H1 (cell line): ENCODE measurements at regions not wholly inside any gene's neighbourhood (a gene's known extent, or its start where the extent isn't known, plus 50 kb on each side); places are given as distances from the start of the nearest gene placed in this dataset.

Source experiments
- CTCF ChIA-PET: fragments of 300-600 bp; sonication (Branson Sonifier 250); formaldehyde crosslinking; loops from one replicate; lab custom pipeline; 2021; ENCODE audit not compliant: partially characterized antibody; lab: Charles Lee
- POLR2A ChIA-PET: fragments of 300-600 bp; sonication (Branson Sonifier 250); formaldehyde crosslinking; loops from one replicate; lab custom pipeline; 2021; ENCODE audit warnings: inconsistent platforms; ENCODE audit not compliant: partially characterized antibody; lab: Charles Lee
- DNase-seq, 2 experiments: peaks; one replicate each; pipeline versions ENCODE4 v3.0.0 to v3.0.0-alpha.2; 2010 to 2022; ENCODE audit warnings: low spot score in 2 of 2, low read depth in 1 of 2, mixed read lengths in 1 of 2
- FAIRE-seq: peaks from 2 replicates; lab custom pipeline; 2011; peaks lifted over from hg19 to GRCh38; lab: Jason Lieb, UNC
- H2AFZ ChIP-seq: 2 replicates; pipeline ENCODE4 v1.8.1; 2012; ENCODE audit warnings: low read length, inconsistent platforms
- H2AK5ac ChIP-seq: 2 replicates; pipeline ENCODE4 v1.6.1; 2013; ENCODE audit warnings: low read depth, low read length
- H2BK120ac ChIP-seq: replicated peaks from 2 replicates; pipeline ENCODE3; 2013; ENCODE audit warnings: low read depth, low read length, inconsistent platforms
- H2BK12ac ChIP-seq: 2 replicates; pipeline ENCODE4 v1.6.1; 2013; ENCODE audit warnings: low read depth, low read length
- H2BK15ac ChIP-seq: 2 replicates; pipeline ENCODE4 v1.6.1; 2013; ENCODE audit warnings: low read length
- H2BK20ac ChIP-seq: 2 replicates; pipeline ENCODE4 v1.6.1; 2013; ENCODE audit warnings: low read length
- H2BK5ac ChIP-seq: 2 replicates; pipeline ENCODE4 v1.6.1; 2013; ENCODE audit warnings: low read depth, low read length
- H3K14ac ChIP-seq: 2 replicates; pipeline ENCODE4 v1.6.1; 2013; ENCODE audit warnings: inconsistent platforms; ENCODE audit not compliant: insufficient read length
- H3K18ac ChIP-seq: 2 replicates; pipeline ENCODE4 v1.6.1; 2013; ENCODE audit warnings: low read length; ENCODE audit errors: extremely low read depth
- H3K23ac ChIP-seq: 2 replicates; pipeline ENCODE4 v1.6.1; 2013; ENCODE audit warnings: inconsistent platforms; ENCODE audit not compliant: insufficient read length
- H3K23me2 ChIP-seq: 2 replicates; pipeline ENCODE4 v1.6.1; 2013; ENCODE audit warnings: low read depth, low read length
- H3K27ac ChIP-seq: 2 replicates; pipeline ENCODE4 v1.6.1; 2011; ENCODE audit warnings: low read depth, low read length, inconsistent platforms
- H3K27me3 ChIP-seq, 4 experiments: replicated peaks in 1 of 4; 1 replicate in 1 of 4; 2 replicates in 3 of 4; pipeline versions ENCODE4 v1.6.1 to v1.8.1; 2011 to 2013; ENCODE audit warnings: low read length in 3 of 4, mild to moderate bottlenecking in 3 of 4, inconsistent platforms in 2 of 4, mixed read lengths in 2 of 4, moderate library complexity in 1 of 4; ENCODE audit not compliant: control insufficient read depth in 3 of 4, insufficient read depth in 3 of 4; ENCODE audit errors: extremely low read depth in 1 of 4
- H3K36me3 ChIP-seq, 4 experiments: 2 replicates each; pipeline versions ENCODE4 v1.6.1 to v1.8.1; 2011 to 2013; ENCODE audit warnings: mild to moderate bottlenecking in 4 of 4, low read length in 3 of 4, moderate library complexity in 2 of 4, control low read depth in 1 of 4, inconsistent platforms in 1 of 4; ENCODE audit not compliant: insufficient read depth in 4 of 4, control insufficient read depth in 2 of 4
- H3K4ac ChIP-seq: replicated peaks from 2 replicates; pipeline ENCODE3; 2013; ENCODE audit warnings: low read length, low read depth, mixed read lengths, inconsistent platforms; ENCODE audit not compliant: insufficient read length
- H3K4me1 ChIP-seq, 4 experiments: replicated peaks in 1 of 4; 1 replicate in 1 of 4; 2 replicates in 3 of 4; pipeline versions ENCODE4 v1.6.1 to v1.8.1; 2011 to 2013; ENCODE audit warnings: low read length in 3 of 4, inconsistent platforms in 2 of 4, mixed read lengths in 1 of 4; ENCODE audit not compliant: insufficient read depth in 4 of 4, control insufficient read depth in 3 of 4
- H3K4me2 ChIP-seq, 2 experiments: 2 replicates each; pipeline versions ENCODE4 v1.6.1 to v1.8.1; 2011 to 2013; ENCODE audit warnings: low read depth in 2 of 2, low read length in 2 of 2, control low read depth in 1 of 2, inconsistent platforms in 1 of 2, mild to moderate bottlenecking in 1 of 2; ENCODE audit not compliant: insufficient read depth in 1 of 2
- H3K4me3 ChIP-seq, 4 experiments: fragments of 200-600, 300-600 bp in 1 of 4; sonication (generic), shearing (Covaris generic), sonication (Bioruptor Twin) in 1 of 4; 2 replicates each; pipeline versions ENCODE4 v1.5.1 to v1.8.1; 2011 to 2016; ENCODE audit warnings: low read length in 4 of 4, low read depth in 3 of 4, control low read depth in 2 of 4, inconsistent platforms in 2 of 4, mild to moderate bottlenecking in 2 of 4, mixed read lengths in 1 of 4, moderate library complexity in 1 of 4; ENCODE audit not compliant: insufficient read depth in 2 of 4; ENCODE audit errors: extremely low read depth in 1 of 4
- H3K56ac ChIP-seq: replicated peaks from 2 replicates; pipeline ENCODE3; 2013; ENCODE audit warnings: low read depth, mild to moderate bottlenecking, mixed read lengths, low read length, inconsistent platforms; ENCODE audit not compliant: insufficient read length
- H3K79me1 ChIP-seq: 2 replicates; pipeline ENCODE4 v1.6.1; 2013; ENCODE audit warnings: low read depth, low read length, control low read depth
- H3K79me2 ChIP-seq, 2 experiments: 2 replicates each; pipeline versions ENCODE4 v1.6.1 to v1.8.1; 2012 to 2013; ENCODE audit warnings: low read length in 2 of 2, mild to moderate bottlenecking in 2 of 2, inconsistent platforms in 1 of 2; ENCODE audit not compliant: insufficient read depth in 2 of 2, control insufficient read depth in 1 of 2
- H3K9ac ChIP-seq, 4 experiments: replicated peaks in 1 of 4; 1 replicate in 1 of 4; 2 replicates in 3 of 4; pipeline versions ENCODE4 v1.6.1 to v1.8.1; 2011 to 2013; ENCODE audit warnings: low read depth in 3 of 4, low read length in 3 of 4, control low read depth in 2 of 4, mild to moderate bottlenecking in 2 of 4, moderate library complexity in 2 of 4, inconsistent platforms in 1 of 4; ENCODE audit errors: extremely low read depth in 1 of 4
- H3K9me3 ChIP-seq, 2 experiments: 2 replicates each; pipeline versions ENCODE4 v1.6.1 to v1.8.1; 2012 to 2013; ENCODE audit warnings: mild to moderate bottlenecking in 2 of 2, moderate library complexity in 2 of 2, control low read depth in 1 of 2, inconsistent platforms in 1 of 2, low read depth in 1 of 2, low read length in 1 of 2, mixed read lengths in 1 of 2; ENCODE audit not compliant: insufficient read depth in 2 of 2
- H4K20me1 ChIP-seq, 2 experiments: replicated peaks in 1 of 2; 2 replicates each; pipeline versions ENCODE3 to v1.8.1; 2011 to 2013; ENCODE audit warnings: inconsistent platforms in 2 of 2, low read length in 2 of 2, mild to moderate bottlenecking in 1 of 2; ENCODE audit not compliant: insufficient read depth in 2 of 2, control insufficient read depth in 1 of 2
- H4K5ac ChIP-seq: 2 replicates; pipeline ENCODE4 v1.6.1; 2013; ENCODE audit warnings: low read length, low read depth, mixed read lengths, inconsistent platforms; ENCODE audit not compliant: insufficient read length
- H4K8ac ChIP-seq: 2 replicates; pipeline ENCODE4 v1.8.0; 2013; ENCODE audit warnings: mild to moderate bottlenecking, moderate library complexity, low read length, inconsistent platforms; ENCODE audit not compliant: insufficient read depth; ENCODE audit errors: extremely low read depth
- H4K91ac ChIP-seq: replicated peaks from 2 replicates; pipeline ENCODE3; 2013; ENCODE audit warnings: low read length, mixed read lengths, inconsistent platforms; ENCODE audit not compliant: insufficient read length
- CBX8 ChIP-seq: fragments of 300-800, 300-1000 bp; sonication (generic); IDR thresholded peaks from 2 replicates; pipeline ENCODE4 v1.7.1; 2016; ENCODE audit warnings: low read depth, low read length, borderline replicate concordance
- CHD1 ChIP-seq: IDR thresholded peaks from 2 replicates; pipeline ENCODE4 v1.6.1; 2012; ENCODE audit warnings: low read depth, low read length, improper control_type of control experiment
- CTBP2 ChIP-seq: IDR thresholded peaks from 2 replicates; pipeline ENCODE4 v1.7.0; 2011; ENCODE audit warnings: borderline replicate concordance, mild to moderate bottlenecking, moderate library complexity, mixed read lengths, low read length; ENCODE audit not compliant: insufficient read depth, insufficient read length
- RNF2 ChIP-seq: fragments of 200-900, 300-1000 bp; sonication (generic); IDR thresholded peaks from 2 replicates; pipeline ENCODE4 v1.7.1; 2016; ENCODE audit warnings: borderline replicate concordance, low read depth, mild to moderate bottlenecking, antibody characterized with exemption, low read length; ENCODE audit not compliant: poor library complexity, severe bottlenecking; ENCODE audit errors: missing control alignments
- WGBS, 2 experiments: shearing (Covaris generic) in 1 of 2; methylation state at CpG; one replicate each; pipeline versions ENCODE4 v1.1.6 to v1.1.7; 2013 to 2015; ENCODE audit warnings: low lambda C conversion rate in 2 of 2, mixed read lengths in 2 of 2, inconsistent platforms in 1 of 2, low coverage in 1 of 2, missing lambda C conversion rate in 1 of 2; ENCODE audit not compliant: insufficient replicate concordance in 2 of 2, insufficient coverage in 1 of 2, insufficient read length in 1 of 2; ENCODE audit errors: extremely low coverage in 1 of 2, missing lambda C conversion rate in 1 of 2; 5-methylcytosine and 5-hydroxymethylcytosine counted together

- ChIA-PET CTCF (no interaction called here), POLR2A (no interaction called here)
- Histone ChIP-seq H4K20me1 (no peaks in the 10 kb centered on the region), H3K27ac (no peak overlapping the region), H3K79me1 (no peaks in the 10 kb centered on the region), H3K4me1 (no peaks in the 10 kb centered on the region; a peak in 1 of 7 replicates), H3K4me2 (no peak overlapping the region), H2BK5ac (no peak overlapping the region), H4K8ac (no peak overlapping the region), H2BK20ac (no peak overlapping the region), H3K4me3 (no peak overlapping the region), H2BK120ac (no peak overlapping the region), H3K9me3 (no peaks in the 10 kb centered on the region), H3K14ac (no peak overlapping the region), H3K18ac (no peak overlapping the region), H3K23me2 (no peaks in the 10 kb centered on the region), H2AFZ (no peak overlapping the region), H3K79me2 (no peaks in the 10 kb centered on the region), H3K27me3 (no peaks in the 10 kb centered on the region), H2AK5ac (no peak overlapping the region), H4K91ac (no peak overlapping the region), H2BK15ac (no peak overlapping the region), H3K4ac (no peak overlapping the region), H4K5ac (no peak overlapping the region), H3K36me3 (no peaks in the 10 kb centered on the region), H2BK12ac (no peak overlapping the region), H3K23ac (no peak overlapping the region), H3K9ac (no peak overlapping the region), H3K56ac (no peak overlapping the region)
- 57% methylated on average over 1 of the region's 1 CpG; no CpG with 5 or more reads in 1 of the 2 experiments for WGBS, 2 experiments
- no peak for FAIRE-seq
- TF ChIP-seq RNF2 (no peak), CBX8 (no peak), CTBP2 (no peak), CHD1 (no peak)
- no peak for DNase-seq
Measured at GRCh38 chrX:128634754-128635153, 582.6 kb upstream of the ACTRT1 start.
